HG03521 (cell line): ENCODE measurements at regions not wholly inside any gene's neighbourhood (a gene's known extent, or its start where the extent isn't known, plus 50 kb on each side); places are given as distances from the start of the nearest gene placed in this dataset.
"Not testable (repeated sequence)": the region's sequence is repeated elsewhere in the genome, so short reads cannot be mapped to it uniquely, and the experiment has no call there.

Source experiments
- ATAC-seq: cut with Tn5 transposase; IDR thresholded peaks from one replicate; pipeline ENCODE4 v1.9.1; 2021; ENCODE audit warnings: mild to moderate bottlenecking, moderate library complexity; ENCODE audit not compliant: unreplicated experiment

- ATAC-seq = no peak
Measured at GRCh38 chr3:104279617-104280016, 1087.1 kb upstream of the ALCAM start.

- ATAC-seq = no peak
Measured at GRCh38 chr3:104281713-104282112, 1085.0 kb upstream of the ALCAM start.

GRCh38 chr3:104286645-104287044, 1080.1 kb upstream of the ALCAM start:
- no peak for ATAC-seq

- no peak for ATAC-seq
Measured at GRCh38 chr3:104291437-104291851, 1075.3 kb upstream of the ALCAM start.

GRCh38 chr3:104291878-104292277, 1074.8 kb upstream of the ALCAM start:
- no peak for ATAC-seq

GRCh38 chr3:104297617-104298016, 1069.1 kb upstream of the ALCAM start:
- no peak for ATAC-seq

- no peak for ATAC-seq
Measured at GRCh38 chr3:104298662-104299061, 1068.0 kb upstream of the ALCAM start.

- no peak for ATAC-seq
Measured at GRCh38 chr3:104316118-104316517, 1050.6 kb upstream of the ALCAM start.

GRCh38 chr3:104323226-104323625, 1043.5 kb upstream of the ALCAM start:
- ATAC-seq = no peak

GRCh38 chr3:104347291-104347690, 1019.4 kb upstream of the ALCAM start:
- ATAC-seq = no peak

GRCh38 chr3:104349836-104350235, 1016.9 kb upstream of the ALCAM start:
- ATAC-seq = no peak

- no peak for ATAC-seq
Measured at GRCh38 chr3:104353951-104354350, 1012.8 kb upstream of the ALCAM start.

- ATAC-seq = no peak
Measured at GRCh38 chr3:104359546-104359945, 1007.2 kb upstream of the ALCAM start.

- no peak for ATAC-seq
Measured at GRCh38 chr3:104360038-104360437, 1006.7 kb upstream of the ALCAM start.

GRCh38 chr3:104361748-104362147, 1005.0 kb upstream of the ALCAM start:
- ATAC-seq = not testable (repeated sequence)

GRCh38 chr3:104362319-104362718, 1004.4 kb upstream of the ALCAM start:
- no peak for ATAC-seq

GRCh38 chr3:104367000-104367399, 999.7 kb upstream of the ALCAM start:
- ATAC-seq = no peak

- ATAC-seq = no peak
Measured at GRCh38 chr3:104368760-104369159, 997.9 kb upstream of the ALCAM start.

- ATAC-seq = no peak
Measured at GRCh38 chr3:104385421-104385820, 981.3 kb upstream of the ALCAM start.

GRCh38 chr3:104388619-104389018, 978.1 kb upstream of the ALCAM start:
- no peak for ATAC-seq

- ATAC-seq = no peak
Measured at GRCh38 chr3:104392327-104392726, 974.4 kb upstream of the ALCAM start.

GRCh38 chr3:104396974-104397669, 969.6 kb upstream of the ALCAM start:
- ATAC-seq = no peak

GRCh38 chr3:104397713-104398112, 969.0 kb upstream of the ALCAM start:
- ATAC-seq = no peak
